HCT116 (cell line): ENCODE measurements at regions not wholly inside any gene's neighbourhood (a gene's known extent, or its start where the extent isn't known, plus 50 kb on each side); places are given as distances from the start of the nearest gene placed in this dataset.

ENCODE experiments used
- ATAC-seq: fragments of 200-7000 bp; cut with Tn5 transposase; 2 replicates; pipeline ENCODE4 v1.9.1; 2020; ENCODE audit warnings: mild to moderate bottlenecking, moderate library complexity
- BruUV-seq: library from RNA; stranded (reverse); fragments of 400-500 nt; replicated peaks from 2 replicates; lab custom pipeline; 2021; lab: Mats Ljungman, UMichigan
- CTCF ChIA-PET: fragments of 300-600 bp; sonication (Branson Sonifier 250); formaldehyde crosslinking; loops from one replicate; lab custom pipeline; 2021; ENCODE audit warnings: antibody characterized with exemption; lab: Charles Lee
- POLR2A ChIA-PET: fragments of 300-600, 350-600 bp; sonication (Branson Sonifier 250); formaldehyde crosslinking; loops from one replicate; lab custom pipeline; 2021; ENCODE audit warnings: antibody characterized with exemption; lab: Charles Lee
- RAD21 ChIA-PET, 2 experiments: fragments of 300-600 bp; sonication (Branson Sonifier 250); formaldehyde crosslinking; loops; one replicate each; lab custom pipeline; 2023; ENCODE audit warnings: low total read pairs in 2 of 2; ENCODE audit not compliant: uncharacterized antibody in 2 of 2, unreplicated experiment in 2 of 2, low non-redundant PET in 1 of 2; lab: Charles Lee
- DNase-seq: peaks from one replicate; pipeline ENCODE4 v3.0.0-alpha.2; 2010; ENCODE audit warnings: low read depth, low spot score
- H2AFZ ChIP-seq: fragments of 200-600 bp; shearing (Covaris generic), sonication (generic); 2 replicates; pipeline ENCODE4 v1.6.1; 2017; ENCODE audit warnings: low read depth, mixed run types, mixed read lengths, antibody characterized with exemption, low read length; ENCODE audit not compliant: poor library complexity, severe bottlenecking
- H3K27ac ChIP-seq: 2 replicates; pipeline ENCODE4 v1.5.1; 2012; ENCODE audit warnings: low read depth, low read length
- H3K27me3 ChIP-seq: fragments of 200-600 bp; sonication (generic); 2 replicates; pipeline ENCODE4 v1.6.1; 2016; ENCODE audit warnings: mixed run types, low read length, mixed read lengths; ENCODE audit not compliant: insufficient read depth
- H3K36me3 ChIP-seq, 2 experiments: fragments of 200-500 bp in 1 of 2; fragments of 200-600 bp in 1 of 2; sonication (Bioruptor generic) in 1 of 2; sonication (generic) in 1 of 2; 2 replicates each; pipeline versions ENCODE4 v1.5.1 to v1.6.1; 2014 to 2016; ENCODE audit warnings: low read length in 2 of 2, inconsistent platforms in 1 of 2, mixed read lengths in 1 of 2, mixed run types in 1 of 2; ENCODE audit not compliant: insufficient read depth in 2 of 2, control insufficient read depth in 1 of 2
- H3K4me1 ChIP-seq, 2 experiments: fragments of 200-600 bp in 1 of 2; sonication (generic) in 1 of 2; 2 replicates each; pipeline versions ENCODE4 v1.5.1 to v1.6.1; 2012 to 2017; ENCODE audit warnings: low read length in 2 of 2, inconsistent platforms in 1 of 2, mild to moderate bottlenecking in 1 of 2, mixed read lengths in 1 of 2, mixed run types in 1 of 2, moderate library complexity in 1 of 2; ENCODE audit not compliant: insufficient read depth in 2 of 2, control insufficient read depth in 1 of 2
- H3K4me2 ChIP-seq: fragments of 200-600 bp; sonication (generic); 2 replicates; pipeline ENCODE4 v1.6.1; 2017; ENCODE audit warnings: mixed run types, low read length, mixed read lengths
- H3K4me3 ChIP-seq, 2 experiments: fragments of 200-600 bp in 1 of 2; sonication (generic) in 1 of 2; replicated peaks in 1 of 2; 2 replicates each; pipeline ENCODE4 v1.5.1; 2011 to 2016; ENCODE audit warnings: low read length in 2 of 2, control low read depth in 1 of 2, low read depth in 1 of 2, mild to moderate bottlenecking in 1 of 2, mixed read lengths in 1 of 2, mixed run types in 1 of 2
- H3K79me2 ChIP-seq: fragments of 200-600 bp; sonication (generic); 2 replicates; pipeline ENCODE4 v1.6.1; 2017; ENCODE audit warnings: mild to moderate bottlenecking, mixed run types, low read length, moderate library complexity, mixed read lengths; ENCODE audit not compliant: insufficient read depth
- H3K9ac ChIP-seq: fragments of 200-600 bp; sonication (generic); 2 replicates; pipeline ENCODE4 v1.6.1; 2016; ENCODE audit warnings: low read length, mixed read lengths
- H3K9me2 ChIP-seq: fragments of 200-600 bp; sonication (generic), shearing (Covaris generic); 2 replicates; pipeline ENCODE4 v1.6.1; 2017; ENCODE audit warnings: mixed run types, mild to moderate bottlenecking, moderate library complexity; ENCODE audit not compliant: insufficient read depth
- H3K9me3 ChIP-seq, 2 experiments: fragments of 200-500 bp in 1 of 2; fragments of 200-600 bp in 1 of 2; sonication (Bioruptor generic) in 1 of 2; sonication (generic) in 1 of 2; 2 replicates each; pipeline ENCODE4 v1.6.1; 2014 to 2017; ENCODE audit warnings: low read length in 2 of 2, mixed read lengths in 2 of 2, inconsistent platforms in 1 of 2, low read depth in 1 of 2, mild to moderate bottlenecking in 1 of 2, mixed run types in 1 of 2, moderate library complexity in 1 of 2; ENCODE audit not compliant: control insufficient read depth in 1 of 2, insufficient read depth in 1 of 2
- H4K20me1 ChIP-seq: fragments of 200-600 bp; sonication (generic), shearing (Covaris generic); 2 replicates; pipeline ENCODE4 v1.6.1; 2017; ENCODE audit warnings: mixed run types, mild to moderate bottlenecking, moderate library complexity; ENCODE audit not compliant: insufficient read depth
- CBX3 ChIP-seq: IDR thresholded peaks from 2 replicates; pipeline ENCODE4 v1.6.1; 2012; ENCODE audit warnings: low read depth
- JUND ChIP-seq: IDR thresholded peaks from 2 replicates; pipeline ENCODE4 v1.6.1; 2012
- SP1 ChIP-seq: IDR thresholded peaks from 2 replicates; pipeline ENCODE4 v1.6.1; 2012; ENCODE audit warnings: low read depth
- SRF ChIP-seq: IDR thresholded peaks from 2 replicates; pipeline ENCODE4 v1.6.1; 2012; ENCODE audit warnings: low read depth
- TCF7L2 ChIP-seq: IDR thresholded peaks from 2 replicates; pipeline ENCODE4 v1.7.0; 2011; ENCODE audit warnings: borderline replicate concordance, inconsistent platforms; ENCODE audit not compliant: insufficient read depth, insufficient read length; ENCODE audit errors: extremely low read depth
- YY1 ChIP-seq: IDR thresholded peaks from 2 replicates; pipeline ENCODE4 v1.6.1; 2011; ENCODE audit warnings: low read length, low read depth, moderate library complexity, mild to moderate bottlenecking; ENCODE audit not compliant: insufficient replicate concordance; ENCODE audit errors: extremely low read depth
- intact Hi-C: fragments of 100-400 bp; cut with micrococcal nuclease; formaldehyde crosslinking; loops from 2 replicates; pipeline ENCODE4 v1.10.0; 2022
- TF ChIP-seq, protein P1 (sequence below), 3 experiments: fragments of 200-600 bp in 1 of 3; sonication (generic) in 1 of 3; IDR thresholded peaks in 2 of 3; conservative IDR thresholded peaks in 1 of 3; 2 replicates each; pipeline ENCODE4 v1.5.1; 2012 to 2017; ENCODE audit warnings: low read depth in 2 of 3, low read length in 2 of 3, antibody characterized with exemption in 1 of 3, borderline replicate concordance in 1 of 3, control low read depth in 1 of 3, mild to moderate bottlenecking in 1 of 3, mixed read lengths in 1 of 3, mixed run types in 1 of 3, moderate library complexity in 1 of 3; ENCODE audit not compliant: insufficient read depth in 1 of 3
- TF ChIP-seq, protein P2 (sequence below): IDR thresholded peaks from 2 replicates; pipeline ENCODE4 v1.6.1; 2011; ENCODE audit warnings: mild to moderate bottlenecking, low read length, moderate library complexity; ENCODE audit not compliant: insufficient replicate concordance; ENCODE audit errors: extremely low read depth

DNA sequence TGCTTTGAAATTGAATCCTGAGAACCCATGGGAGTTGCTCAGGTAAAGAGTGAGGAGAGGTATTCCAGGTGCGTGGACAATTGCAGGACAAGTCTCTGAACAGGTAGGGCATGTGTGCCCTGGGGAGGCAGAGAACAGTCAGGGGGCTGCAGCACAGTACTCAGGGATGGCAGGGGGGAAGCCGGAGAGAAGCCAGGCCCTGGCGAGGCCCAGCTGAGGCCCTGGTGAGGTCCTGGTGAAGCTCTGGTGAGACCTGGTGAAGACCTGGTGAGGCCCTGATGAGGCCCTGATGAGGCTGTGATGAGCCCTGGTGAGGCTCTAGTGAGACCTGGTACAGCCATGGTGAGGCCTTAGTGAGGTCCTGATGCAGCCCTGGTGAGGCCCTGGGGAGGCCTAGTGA is 155.5 kb upstream of the GDF10 start:
- no peak for ATAC-seq
- Histone ChIP-seq H3K9ac (no peak overlapping the region), H3K4me2 (no peak overlapping the region), H2AFZ (no peak overlapping the region), H3K4me1 (no peaks in the 10 kb centered on the region), H3K9me2 (no peaks in the 10 kb centered on the region), H3K9me3 (no peaks in the 10 kb centered on the region), H3K79me2 (no peaks in the 10 kb centered on the region), H4K20me1 (no peaks in the 10 kb centered on the region), H3K27me3 (no peaks in the 10 kb centered on the region), H3K27ac (no peak overlapping the region), H3K4me3 (no peak overlapping the region), H3K36me3 (no peaks in the 10 kb centered on the region)
- DNase-seq, result no peak
- ChIA-PET RAD21 (no interaction called here), CTCF (no interaction called here), POLR2A (no interaction called here)
- intact Hi-C loops, result no loop called here
- no peak for TF ChIP-seq TCF7L2
- TF ChIP-seq YY1, result no peak
- TF ChIP-seq CBX3, result no peak
- no peak for TF ChIP-seq JUND
- TF ChIP-seq, protein P1, sequence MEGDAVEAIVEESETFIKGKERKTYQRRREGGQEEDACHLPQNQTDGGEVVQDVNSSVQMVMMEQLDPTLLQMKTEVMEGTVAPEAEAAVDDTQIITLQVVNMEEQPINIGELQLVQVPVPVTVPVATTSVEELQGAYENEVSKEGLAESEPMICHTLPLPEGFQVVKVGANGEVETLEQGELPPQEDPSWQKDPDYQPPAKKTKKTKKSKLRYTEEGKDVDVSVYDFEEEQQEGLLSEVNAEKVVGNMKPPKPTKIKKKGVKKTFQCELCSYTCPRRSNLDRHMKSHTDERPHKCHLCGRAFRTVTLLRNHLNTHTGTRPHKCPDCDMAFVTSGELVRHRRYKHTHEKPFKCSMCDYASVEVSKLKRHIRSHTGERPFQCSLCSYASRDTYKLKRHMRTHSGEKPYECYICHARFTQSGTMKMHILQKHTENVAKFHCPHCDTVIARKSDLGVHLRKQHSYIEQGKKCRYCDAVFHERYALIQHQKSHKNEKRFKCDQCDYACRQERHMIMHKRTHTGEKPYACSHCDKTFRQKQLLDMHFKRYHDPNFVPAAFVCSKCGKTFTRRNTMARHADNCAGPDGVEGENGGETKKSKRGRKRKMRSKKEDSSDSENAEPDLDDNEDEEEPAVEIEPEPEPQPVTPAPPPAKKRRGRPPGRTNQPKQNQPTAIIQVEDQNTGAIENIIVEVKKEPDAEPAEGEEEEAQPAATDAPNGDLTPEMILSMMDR (IDR thresholded peaks at IDR 0.05 in 2 of 3, conservative IDR thresholded peaks at IDR 0.05 in 1 of 3; ENCODE audit: borderline replicate concordance in 1 of 3, insufficient read depth in 1 of 3, low read depth in 2 of 3, low read length in 2 of 3), result no peak
- TF ChIP-seq SRF, result no peak
- no peak for TF ChIP-seq SP1
- TF ChIP-seq, protein P2, sequence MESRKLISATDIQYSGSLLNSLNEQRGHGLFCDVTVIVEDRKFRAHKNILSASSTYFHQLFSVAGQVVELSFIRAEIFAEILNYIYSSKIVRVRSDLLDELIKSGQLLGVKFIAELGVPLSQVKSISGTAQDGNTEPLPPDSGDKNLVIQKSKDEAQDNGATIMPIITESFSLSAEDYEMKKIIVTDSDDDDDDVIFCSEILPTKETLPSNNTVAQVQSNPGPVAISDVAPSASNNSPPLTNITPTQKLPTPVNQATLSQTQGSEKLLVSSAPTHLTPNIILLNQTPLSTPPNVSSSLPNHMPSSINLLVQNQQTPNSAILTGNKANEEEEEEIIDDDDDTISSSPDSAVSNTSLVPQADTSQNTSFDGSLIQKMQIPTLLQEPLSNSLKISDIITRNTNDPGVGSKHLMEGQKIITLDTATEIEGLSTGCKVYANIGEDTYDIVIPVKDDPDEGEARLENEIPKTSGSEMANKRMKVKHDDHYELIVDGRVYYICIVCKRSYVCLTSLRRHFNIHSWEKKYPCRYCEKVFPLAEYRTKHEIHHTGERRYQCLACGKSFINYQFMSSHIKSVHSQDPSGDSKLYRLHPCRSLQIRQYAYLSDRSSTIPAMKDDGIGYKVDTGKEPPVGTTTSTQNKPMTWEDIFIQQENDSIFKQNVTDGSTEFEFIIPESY, result no peak
- no TSS peak for BruUV-seq
